HUDEP-2 (cell line): ENCODE measurements at regions not wholly inside any gene's neighbourhood (a gene's known extent, or its start where the extent isn't known, plus 50 kb on each side); places are given as distances from the start of the nearest gene placed in this dataset.

Experiments used
- DNase-seq, 76 experiments: peaks; one replicate each; lab custom pipeline; 2025; ENCODE audit not compliant: unreplicated experiment in 76 of 76; lab: John Stamatoyannopoulos, UW

DNA sequence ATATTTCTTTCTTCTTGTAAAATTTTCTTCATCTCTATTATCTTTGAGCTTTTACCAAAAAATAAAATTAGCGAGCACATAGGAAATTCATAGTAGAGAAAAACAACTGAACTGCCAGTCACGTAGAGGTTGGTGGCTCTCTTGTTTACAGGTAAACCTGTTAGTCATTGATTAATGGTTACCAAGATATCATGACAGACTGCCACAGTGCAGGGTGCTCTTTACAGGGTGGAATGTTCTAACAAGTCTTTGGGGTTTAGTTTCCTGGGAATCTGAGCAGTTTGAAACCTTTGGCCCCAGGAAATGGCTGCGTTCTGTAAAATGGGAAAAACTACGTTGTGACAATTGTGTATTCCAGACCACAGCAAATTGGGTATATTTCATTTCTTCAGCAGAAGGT, 407.3 kb upstream of the ADARB2 start:
- DNase-seq: no peak

DNA sequence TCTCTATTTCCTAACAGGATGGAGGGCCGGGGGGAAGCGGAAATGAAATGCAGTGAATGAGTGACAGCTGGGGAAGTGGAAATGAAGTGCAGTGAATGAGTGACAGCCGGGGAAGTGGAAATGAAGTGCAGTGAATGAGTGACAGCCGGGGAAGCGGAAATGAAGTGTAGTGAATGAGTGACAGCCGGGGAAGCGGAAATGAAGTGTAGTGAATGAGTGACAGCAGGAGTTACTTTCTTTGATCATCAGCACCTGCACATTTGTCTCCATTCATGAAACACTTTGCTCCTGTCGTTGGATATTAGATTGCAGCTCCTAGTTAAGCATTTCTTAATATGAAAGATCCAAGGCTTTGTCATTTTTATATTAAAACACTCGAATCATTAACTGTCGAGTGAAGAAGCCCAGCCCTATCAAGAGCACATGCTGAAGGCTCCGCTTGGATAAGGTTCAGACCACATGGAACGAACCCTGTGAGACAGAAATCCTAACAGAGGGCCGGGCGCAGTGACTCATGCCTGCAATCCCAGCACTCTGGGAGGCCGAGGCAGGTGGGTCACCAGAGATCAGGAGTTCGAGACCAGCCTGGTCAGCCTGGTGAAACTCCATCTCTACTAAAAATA, 406.0 kb upstream of the ADARB2 start:
- no peak for DNase-seq

DNA sequence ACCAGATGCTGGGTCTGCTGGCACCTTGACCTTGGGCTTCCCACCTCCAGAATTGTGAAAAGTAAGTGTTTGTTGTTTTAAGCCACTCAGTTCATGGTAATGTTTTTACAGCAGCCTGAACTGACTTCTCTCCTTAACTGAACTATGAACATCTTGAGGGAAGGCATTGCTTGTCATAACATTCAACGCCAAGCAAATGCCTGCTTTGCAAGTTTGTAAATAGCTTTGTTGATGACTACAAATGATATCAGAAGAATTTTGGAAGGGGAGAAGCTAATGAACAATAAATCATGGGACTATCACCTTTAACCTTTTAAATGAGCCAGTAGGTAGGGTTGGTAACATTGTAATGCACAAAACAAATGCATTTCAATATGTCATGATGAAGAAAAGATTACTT, 402.4 kb upstream of the ADARB2 start:
- no peak for DNase-seq

DNA sequence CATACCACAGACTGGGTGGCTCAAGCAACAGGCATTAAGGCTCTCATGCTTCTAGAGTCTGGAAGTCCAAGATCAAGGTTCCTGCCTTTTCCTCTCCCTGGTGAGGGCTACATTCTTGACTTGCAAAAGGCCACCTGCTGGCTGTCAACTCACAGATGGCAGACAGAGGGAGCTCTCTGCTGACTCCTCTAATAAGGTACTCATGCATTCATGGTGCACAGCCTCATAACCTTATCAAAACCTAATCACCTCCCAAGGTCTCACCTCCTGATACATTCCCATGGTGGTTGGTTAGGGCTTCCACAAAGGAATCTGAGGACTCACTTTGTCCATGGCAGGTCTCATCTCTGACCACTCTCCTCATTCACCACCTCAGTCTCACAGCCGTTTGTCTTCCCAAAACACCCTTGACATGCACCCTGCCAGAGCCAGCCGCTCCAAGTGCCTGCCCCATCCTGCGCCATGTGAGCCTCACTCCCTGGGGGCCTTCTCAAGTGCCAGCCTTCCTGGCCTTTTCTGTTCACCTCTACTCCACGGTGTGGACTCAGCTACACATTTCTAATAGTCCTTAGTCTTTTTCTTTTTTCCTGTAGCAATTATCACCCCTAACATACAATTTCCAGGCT, 400.3 kb upstream of the ADARB2 start:
- DNase-seq: peak in 2 of 76 experiments; percentile 3 to 12

DNA sequence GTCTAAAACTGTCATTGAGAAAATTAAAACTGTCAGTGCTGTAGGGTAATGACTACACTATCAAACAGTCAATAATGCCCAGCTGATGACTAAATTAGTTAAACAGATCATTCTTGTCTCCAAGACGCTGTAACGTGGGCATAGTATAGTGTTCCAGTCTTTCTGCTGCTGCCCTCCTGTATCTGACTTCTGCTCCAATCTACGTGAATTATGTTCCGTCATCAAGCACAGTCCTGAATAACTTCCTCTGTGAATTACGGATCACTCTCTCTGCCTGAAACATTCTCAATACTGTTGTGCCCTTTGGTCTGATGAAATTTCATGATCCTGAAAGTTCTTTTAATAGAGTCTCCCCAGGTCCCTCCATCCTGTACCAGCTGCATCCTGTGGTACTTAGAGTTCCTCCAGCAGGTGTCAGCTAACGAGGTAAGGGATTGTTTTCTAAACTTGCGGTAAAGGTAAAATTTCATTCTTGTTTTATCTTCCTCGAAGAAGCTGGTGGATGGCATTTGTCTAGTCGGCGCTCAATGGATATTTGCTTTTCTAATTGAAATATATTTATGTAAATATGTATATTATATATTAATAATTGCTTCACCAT, 393.5 kb upstream of the ADARB2 start:
- DNase-seq: no peak

DNA sequence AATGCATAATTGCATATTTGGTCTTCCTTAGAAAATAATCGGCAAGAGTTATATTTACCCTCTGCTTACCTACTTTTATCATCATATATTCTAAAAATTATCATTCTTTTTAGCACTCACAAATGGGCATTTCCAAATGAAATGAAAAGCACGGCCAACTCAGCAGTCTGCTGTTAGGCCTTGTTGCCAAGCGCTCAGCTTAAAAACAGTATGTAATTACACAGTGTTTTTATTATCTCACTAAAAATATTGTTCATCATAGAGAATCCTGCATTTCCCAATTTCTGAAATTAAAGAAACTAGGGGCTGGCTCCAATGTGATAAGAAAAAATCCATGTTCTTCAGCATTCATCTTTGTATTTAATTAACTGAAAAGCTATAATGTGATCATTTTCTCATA, 391.7 kb upstream of the ADARB2 start:
- no peak for DNase-seq

DNA sequence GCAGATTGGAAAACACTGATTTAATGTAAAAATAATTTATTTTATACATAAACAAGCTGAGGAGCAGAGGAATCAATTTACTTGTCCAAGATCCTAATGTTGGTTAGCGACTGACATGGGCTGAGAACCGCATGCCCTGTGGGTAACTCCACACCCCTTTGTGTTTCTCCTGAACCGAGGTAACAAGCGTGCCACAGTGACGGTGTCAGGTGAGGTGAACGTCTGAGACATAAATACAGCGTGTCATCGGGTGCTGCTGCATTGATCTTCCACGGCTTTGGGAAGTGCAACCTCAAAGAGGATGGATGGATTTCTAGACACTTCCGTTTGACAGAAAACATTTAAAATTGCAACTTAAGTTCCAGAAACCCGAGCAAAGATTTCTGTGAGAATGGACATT, 386.8 kb upstream of the ADARB2 start:
- no peak for DNase-seq

DNA sequence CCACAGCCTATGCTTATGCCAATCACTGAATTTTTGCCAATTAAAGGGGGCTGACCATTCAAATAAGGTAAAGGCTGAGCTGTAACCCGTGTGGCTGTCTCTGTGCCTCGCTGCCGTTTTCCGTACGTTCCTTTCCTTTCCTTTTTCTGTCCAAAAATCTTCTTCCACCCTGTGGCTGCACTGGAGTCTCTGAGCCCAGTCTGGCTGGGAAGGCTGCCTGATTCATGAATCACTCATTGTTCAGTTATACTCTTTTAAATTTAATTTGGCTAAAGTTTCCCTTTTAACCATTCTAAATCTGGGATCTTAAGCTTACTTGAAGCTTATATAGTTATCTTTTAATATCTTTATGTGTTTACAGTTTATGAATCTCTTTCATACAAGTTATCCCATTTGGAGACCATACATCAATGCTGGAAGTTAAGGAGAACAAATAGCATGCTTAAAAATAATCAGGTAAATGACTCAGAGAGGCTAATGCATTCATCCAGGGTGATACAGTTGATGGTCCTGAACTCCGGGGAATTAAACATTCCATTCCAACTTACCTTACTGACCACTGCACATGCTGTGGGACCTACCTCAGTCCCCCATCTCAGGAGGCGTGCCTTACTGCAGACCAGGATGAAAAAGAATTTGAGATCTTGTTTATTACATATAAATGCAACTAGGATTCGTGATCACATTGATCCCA, 385.3 kb upstream of the ADARB2 start:
- DNase-seq: no peak

DNA sequence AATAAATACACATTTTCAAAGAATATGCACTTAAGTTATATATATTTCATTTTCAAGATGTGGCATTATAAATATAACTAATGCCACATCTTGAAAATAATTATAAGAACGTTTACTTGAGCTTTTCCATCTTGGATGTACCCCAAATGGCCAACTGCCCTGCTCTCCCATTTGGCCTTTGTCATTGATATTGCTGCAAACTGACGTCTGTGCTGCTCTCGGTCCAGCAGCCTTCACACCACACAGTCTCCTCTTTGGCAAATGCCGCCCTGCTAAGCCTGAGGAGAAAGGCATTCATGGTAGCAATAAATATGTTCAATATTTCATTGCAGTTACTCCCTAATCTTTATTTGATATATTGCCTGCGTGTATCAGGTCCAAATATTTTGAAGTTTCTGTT, 384.6 kb upstream of the ADARB2 start:
- DNase-seq: no peak

DNA sequence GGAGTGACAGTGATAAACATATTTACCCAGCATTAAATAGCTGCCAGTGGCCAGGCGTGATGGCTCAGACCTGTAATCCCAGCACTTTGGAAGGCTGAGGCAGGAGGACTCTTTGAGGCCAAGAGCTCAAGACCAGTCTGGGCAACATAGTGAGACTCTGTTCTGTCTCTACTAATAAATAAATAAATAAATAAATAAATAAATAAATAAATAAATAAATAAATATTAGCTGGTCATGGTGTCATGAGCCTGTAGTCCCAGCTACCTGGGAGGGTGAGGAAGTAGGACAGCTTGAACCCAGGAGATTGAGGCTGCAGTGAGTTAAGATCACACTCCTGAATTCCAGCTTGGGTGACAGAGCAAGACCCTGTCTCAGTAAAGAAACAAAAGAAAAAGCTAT, 384.0 kb upstream of the ADARB2 start:
- no peak for DNase-seq

DNA sequence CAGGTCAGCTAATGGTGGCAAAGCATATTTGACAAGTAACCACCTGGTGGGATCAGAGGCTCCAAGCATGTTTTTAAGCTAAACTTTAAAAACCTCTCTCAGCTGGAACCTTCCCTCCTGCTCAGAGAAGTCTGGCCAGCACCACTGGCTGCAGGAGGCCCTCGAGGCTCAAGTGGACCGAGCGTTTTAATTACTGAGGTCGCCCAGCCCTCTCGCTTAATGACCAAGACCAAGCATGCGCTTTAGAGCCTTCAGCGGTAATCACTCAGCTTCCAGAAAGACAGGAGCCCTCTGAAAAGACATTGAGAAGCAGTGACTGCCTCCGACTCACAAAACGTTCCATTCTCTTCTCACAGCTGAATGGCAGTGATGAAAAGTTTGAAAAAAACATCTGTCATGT, 383.4 kb upstream of the ADARB2 start:
- no peak for DNase-seq

DNA sequence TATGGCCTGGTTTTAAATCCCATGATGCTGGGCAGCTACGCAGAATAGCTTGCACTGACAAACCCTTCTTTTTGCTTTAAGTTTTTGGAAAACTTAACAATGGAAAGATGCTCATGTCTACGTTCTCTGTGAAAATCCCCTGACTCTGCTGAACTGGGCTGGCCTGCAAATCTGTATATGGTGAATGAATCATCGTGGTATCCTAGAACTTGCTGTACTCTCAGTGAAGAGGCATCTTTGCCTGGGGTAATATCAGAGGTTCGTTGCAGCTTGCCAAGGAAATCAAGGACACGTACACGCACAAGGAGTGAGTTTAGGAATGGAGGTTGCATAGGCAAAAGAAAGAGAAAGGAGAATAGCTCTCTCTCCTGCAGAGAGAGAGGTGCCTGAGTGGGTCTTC, 382.0 kb upstream of the ADARB2 start:
- DNase-seq: no peak

DNA sequence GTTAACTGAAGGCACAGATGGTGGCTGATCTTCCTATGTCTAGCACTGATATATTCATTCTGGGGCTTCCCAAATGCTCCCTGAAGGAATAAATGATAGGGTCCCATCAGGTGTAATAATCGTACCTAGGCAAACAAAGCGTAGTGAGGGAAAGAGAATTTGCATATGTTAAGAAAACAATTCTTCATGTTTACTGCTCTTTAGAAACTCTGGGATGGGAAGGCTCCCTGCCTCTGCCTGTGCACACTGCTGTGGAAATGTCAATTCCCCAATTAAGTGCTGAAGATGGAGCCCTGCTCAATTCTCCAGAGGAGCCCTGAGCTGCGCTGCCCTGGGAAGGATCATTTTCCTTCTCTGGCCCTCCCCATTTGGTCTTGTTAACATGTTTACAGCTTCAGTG, 380.9 kb upstream of the ADARB2 start:
- DNase-seq: no peak

DNA sequence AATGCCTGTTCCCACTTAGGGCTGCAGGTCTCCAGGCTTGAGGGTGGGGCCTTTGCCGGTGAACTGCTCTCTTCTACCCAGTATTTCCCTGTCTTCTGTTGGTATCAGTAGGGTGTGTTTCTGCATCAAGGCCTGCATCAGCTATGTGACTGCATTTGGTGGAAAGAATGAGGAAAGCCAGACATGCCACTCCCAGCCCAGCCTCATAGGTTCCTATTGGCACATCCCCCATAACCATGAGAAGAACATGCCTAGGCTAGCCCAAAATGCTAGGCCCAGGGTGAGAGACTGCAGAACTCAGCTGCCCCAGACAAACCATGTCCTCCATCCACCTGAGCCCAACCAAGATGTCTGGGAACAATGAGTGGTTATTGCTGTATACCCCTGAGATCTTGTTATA, 380.3 kb upstream of the ADARB2 start:
- DNase-seq: no peak

DNA sequence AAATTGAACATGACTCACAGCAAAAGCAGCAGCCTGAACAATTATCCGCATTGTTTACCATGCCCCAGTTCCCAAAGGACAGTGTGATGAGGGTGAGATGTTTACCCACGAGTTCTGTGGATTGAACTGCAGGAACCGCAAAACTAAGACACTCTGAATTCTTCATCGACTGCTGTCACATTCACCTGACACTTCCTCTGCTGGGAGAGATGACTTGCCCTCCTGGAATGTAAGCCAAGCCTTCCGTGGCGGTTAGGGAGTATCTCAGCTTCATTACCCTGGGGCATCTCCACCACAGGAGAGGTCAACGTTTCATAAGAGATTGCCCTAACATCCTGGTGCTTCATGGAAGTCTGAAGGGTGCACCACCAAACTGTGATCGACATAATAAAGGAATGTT, 374.6 kb upstream of the ADARB2 start:
- no peak for DNase-seq

DNA sequence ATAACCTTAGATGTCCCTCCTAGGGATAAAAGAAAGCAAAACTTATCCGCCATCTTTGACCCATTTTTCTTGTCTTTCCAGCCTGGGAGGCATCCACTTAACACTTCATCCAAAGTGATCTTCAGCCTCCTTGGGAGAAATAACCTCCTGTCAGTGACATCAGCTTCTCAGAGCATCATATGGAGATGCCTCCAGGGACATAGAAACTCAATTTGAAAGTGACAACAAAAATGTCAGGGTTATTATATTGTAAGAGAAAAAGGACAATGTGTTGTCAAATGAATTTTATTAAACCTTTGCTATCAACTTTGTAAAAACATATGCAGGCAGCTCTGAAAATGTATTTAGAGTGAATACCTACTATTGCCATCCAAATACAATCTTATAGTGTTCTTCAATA, 371.2 kb upstream of the ADARB2 start:
- no peak for DNase-seq

DNA sequence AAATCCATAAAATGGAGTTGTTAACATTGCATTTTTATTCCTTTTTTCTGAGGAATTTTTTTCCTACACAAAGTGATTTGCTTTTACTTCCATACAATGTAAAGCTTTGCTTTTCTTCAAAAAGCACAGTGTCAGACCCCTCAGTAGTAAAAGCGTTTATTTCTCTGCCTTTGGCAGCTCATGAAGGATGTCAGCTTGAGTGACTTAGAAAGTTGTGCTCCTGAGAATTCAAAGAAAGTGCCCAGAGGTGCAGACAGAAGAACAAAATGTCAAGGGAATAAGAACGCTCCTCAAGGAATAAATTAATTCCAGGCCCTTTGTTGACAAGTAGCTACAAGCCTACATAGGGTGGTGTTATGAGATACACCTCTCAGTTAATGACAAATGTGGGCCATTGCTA, 369.3 kb upstream of the ADARB2 start:
- DNase-seq: no peak

DNA sequence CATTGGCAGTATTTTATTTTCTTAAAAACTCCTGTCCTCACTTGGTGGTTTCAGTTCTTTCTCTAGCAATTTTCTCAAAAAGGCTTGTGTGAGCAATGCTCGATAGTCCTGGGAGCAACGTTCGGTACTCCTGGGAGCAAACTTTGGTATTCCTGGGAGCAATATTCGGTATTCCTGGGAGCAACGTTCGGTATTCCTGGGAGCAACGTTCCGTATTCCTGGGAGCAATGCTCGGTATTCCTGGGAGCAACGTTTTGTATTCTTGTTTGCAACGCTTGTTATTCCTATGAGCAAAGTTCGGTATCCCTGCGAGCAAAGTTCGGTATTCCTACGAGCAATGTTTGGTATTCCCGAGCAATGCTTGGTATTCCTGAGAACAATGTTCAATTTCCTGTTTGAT, 362.0 kb upstream of the ADARB2 start:
- DNase-seq: no peak

DNA sequence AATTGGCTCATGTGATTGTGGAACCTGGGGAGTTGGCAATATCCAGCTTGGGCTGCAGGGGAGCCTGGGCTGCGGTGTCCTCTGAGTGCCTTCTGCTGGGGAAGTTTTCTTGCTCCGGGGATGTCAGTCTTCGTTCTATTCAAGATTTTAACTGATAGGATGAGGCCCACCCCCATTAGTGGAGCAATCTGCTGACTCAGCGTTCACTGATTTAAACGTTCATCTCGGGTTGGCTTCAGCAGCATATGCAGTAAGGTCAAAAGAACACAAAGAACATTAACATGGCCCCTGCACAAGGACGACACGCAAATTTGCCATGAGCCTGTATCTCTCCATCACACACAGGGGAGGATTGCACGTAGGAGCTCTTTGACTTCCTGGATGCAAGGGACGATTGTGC, 360.6 kb upstream of the ADARB2 start:
- no peak for DNase-seq

DNA sequence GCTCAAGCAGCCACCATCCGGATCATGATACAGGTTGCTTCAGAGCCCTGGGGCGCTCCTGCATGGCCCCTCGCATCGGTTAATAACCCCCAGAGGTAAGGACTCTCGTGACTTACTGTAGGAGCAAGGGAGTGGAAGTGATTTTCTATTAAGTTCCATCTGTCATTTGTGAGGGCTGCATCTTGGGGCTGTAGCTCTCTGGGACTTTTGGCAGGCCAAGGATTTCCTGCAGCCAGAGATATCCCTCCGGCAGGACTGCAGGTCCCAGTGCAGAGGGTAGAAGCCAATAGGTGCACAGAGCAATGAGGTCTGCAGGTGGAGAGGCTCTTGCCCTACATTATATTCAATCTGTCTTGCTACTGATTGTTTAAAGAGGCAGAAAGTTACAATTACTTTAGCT, 356.8 kb upstream of the ADARB2 start:
- no peak for DNase-seq

DNA sequence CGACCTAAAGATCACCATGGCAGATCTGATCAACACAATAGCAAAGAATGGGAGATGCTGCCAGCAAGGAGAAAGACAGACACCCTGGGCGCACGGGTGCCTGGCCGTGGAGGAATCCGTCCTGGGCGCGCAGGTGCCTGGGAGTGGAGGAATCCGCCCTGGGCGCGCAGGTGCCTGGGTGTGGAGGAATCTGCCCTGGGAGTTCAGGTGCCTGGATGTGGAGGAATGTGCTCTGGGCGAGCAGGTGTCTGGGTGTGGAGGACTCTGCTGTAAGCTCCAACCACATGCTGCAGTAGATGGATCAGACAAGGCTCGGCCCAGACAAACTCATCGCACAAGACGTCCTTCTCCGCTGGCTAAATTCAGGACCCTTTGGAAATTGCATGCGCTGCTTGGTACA, 346.3 kb upstream of the ADARB2 start:
- no peak for DNase-seq

DNA sequence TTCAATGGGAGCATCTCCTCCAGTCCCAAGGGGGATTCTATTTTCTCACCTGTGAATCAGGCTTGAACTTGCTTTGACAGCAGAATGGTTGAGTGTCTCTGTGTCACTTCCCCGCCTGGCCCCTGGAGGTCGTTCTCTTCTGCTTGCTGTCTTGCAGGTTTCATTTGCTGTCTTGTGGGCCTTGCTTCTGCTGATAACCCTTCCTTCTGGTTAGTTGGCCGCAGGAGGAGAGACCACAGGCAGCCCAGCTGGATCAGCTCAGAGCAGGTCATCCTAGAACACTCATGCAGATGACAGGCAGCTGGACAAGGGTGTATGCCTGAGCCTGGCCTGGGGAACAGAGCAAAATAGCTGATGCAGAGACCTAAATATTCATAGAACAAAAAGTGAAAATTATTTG, 344.2 kb upstream of the ADARB2 start:
- DNase-seq: no peak
